MM.1S (cell line): ENCODE measurements at regions not wholly inside any gene's neighbourhood (a gene's known extent, or its start where the extent isn't known, plus 50 kb on each side); places are given as distances from the start of the nearest gene placed in this dataset.

Source experiments
- EZH2 ChIP-seq: fragments of 300-600 bp; sonication (generic); optimal IDR thresholded peaks from 2 replicates; pipeline ENCODE3; 2017; ENCODE audit warnings: low read depth, mild to moderate bottlenecking, antibody characterized with exemption, low read length, mixed read lengths
- EZH2phosphoT487 ChIP-seq: fragments of 300-600 bp; sonication (generic); IDR thresholded peaks from 2 replicates; pipeline ENCODE4 v1.6.1; 2018; ENCODE audit warnings: antibody characterized with exemption, low read length
- TF ChIP-seq, protein P1 (sequence below): fragments of 300-600 bp; sonication (generic); IDR thresholded peaks from 2 replicates; pipeline ENCODE4 v1.5.1; 2016; ENCODE audit warnings: antibody characterized with exemption, low read length, mixed read lengths

DNA sequence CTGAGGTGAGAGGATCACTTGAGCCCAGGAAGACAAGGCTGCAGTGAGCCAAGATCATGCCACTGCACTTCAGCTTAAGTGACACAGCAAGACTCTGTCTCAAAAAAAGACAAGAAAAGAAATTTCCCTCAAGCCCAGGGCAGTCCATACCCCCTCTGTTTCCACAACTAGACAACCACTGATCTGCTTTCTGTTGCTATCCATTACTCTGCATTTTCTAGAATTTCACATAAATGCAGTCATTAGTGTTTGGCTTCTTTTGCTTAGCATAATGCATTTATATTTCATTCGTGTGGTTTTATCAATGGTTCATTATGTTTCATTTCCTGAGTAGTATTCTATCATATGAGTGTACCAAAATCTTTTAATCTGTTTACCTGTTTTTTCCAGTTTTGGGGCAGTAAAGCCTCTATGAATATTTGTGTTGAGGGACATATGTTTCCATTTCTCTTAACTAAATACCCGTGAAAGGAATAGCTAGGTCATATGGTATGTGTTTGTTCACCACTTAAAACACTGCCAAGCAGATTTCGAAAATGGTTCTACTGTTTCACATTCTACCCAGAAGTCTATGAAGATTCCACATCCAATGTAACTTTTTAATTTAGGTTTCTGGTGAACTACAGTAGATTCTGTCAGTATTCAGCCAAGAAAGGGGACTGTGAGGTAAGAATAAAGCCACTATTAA lies 271.8 kb downstream of the ZNF608 start:
- TF ChIP-seq, protein P1, sequence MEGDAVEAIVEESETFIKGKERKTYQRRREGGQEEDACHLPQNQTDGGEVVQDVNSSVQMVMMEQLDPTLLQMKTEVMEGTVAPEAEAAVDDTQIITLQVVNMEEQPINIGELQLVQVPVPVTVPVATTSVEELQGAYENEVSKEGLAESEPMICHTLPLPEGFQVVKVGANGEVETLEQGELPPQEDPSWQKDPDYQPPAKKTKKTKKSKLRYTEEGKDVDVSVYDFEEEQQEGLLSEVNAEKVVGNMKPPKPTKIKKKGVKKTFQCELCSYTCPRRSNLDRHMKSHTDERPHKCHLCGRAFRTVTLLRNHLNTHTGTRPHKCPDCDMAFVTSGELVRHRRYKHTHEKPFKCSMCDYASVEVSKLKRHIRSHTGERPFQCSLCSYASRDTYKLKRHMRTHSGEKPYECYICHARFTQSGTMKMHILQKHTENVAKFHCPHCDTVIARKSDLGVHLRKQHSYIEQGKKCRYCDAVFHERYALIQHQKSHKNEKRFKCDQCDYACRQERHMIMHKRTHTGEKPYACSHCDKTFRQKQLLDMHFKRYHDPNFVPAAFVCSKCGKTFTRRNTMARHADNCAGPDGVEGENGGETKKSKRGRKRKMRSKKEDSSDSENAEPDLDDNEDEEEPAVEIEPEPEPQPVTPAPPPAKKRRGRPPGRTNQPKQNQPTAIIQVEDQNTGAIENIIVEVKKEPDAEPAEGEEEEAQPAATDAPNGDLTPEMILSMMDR: no peak
- no peak for TF ChIP-seq EZH2
- TF ChIP-seq EZH2phosphoT487: no peak
